IPS DF 6.9 (cell line): ENCODE measurements at regions not wholly inside any gene's neighbourhood (a gene's known extent, or its start where the extent isn't known, plus 50 kb on each side); places are given as distances from the start of the nearest gene placed in this dataset.
"Not testable (repeated sequence)": the region's sequence is repeated elsewhere in the genome, so short reads cannot be mapped to it uniquely, and the experiment has no call there.

Source experiments
- DNase-seq: peaks from one replicate; pipeline ENCODE4 v3.0.0-alpha.2; 2013; ENCODE audit warnings: low read depth, low spot score
- H3K27ac ChIP-seq: one replicate; pipeline ENCODE4 v1.5.1; 2013; ENCODE audit warnings: low read length, control low read depth
- H3K27me3 ChIP-seq: 2 replicates; pipeline ENCODE4 v1.6.1; 2013; ENCODE audit warnings: mild to moderate bottlenecking, low read length; ENCODE audit not compliant: control insufficient read depth, insufficient read depth
- H3K36me3 ChIP-seq: 2 replicates; pipeline ENCODE4 v1.6.1; 2013; ENCODE audit warnings: low read length; ENCODE audit not compliant: control insufficient read depth, insufficient read depth
- H3K4me1 ChIP-seq: 2 replicates; pipeline ENCODE4 v1.6.1; 2013; ENCODE audit warnings: low read length; ENCODE audit not compliant: control insufficient read depth, insufficient read depth
- H3K4me3 ChIP-seq: 2 replicates; pipeline ENCODE4 v1.5.1; 2013; ENCODE audit warnings: mild to moderate bottlenecking, low read length
- H3K9me3 ChIP-seq: 2 replicates; pipeline ENCODE4 v1.6.1; 2013; ENCODE audit warnings: low read length, inconsistent platforms; ENCODE audit not compliant: control insufficient read depth, insufficient read depth
- WGBS: extraction: QIAGEN DNeasy Blood & Tissue Kit; methylation state at CpG from one replicate; pipeline ENCODE4 v1.1.7; 2013; ENCODE audit warnings: mixed read lengths, missing lambda C conversion rate; ENCODE audit not compliant: insufficient read length, insufficient coverage; 5-methylcytosine and 5-hydroxymethylcytosine counted together

DNA sequence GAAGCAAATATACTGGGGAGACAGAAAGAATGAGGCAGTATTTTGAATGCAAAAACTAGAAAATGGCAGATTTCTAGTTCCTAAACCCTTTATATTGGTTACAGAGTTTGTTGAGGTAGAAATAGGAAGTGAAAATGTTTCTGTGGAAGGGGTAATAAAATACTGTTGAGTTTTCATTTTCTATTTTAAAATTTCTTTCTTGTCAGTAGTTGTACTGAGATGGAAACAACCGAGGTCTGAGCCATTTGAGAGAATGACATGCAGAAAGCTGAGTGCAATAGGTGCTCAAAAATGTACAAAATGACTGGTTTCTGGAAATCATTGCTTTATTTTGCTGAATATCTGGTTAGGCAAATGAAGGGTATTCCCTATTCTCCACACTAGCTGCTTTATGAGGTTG lies 361.4 kb downstream of the CHL1 start:
- no peak for DNase-seq
- no peak overlapping the region for H3K27ac ChIP-seq
- WGBS, result no CpG with 5 or more reads among the region's 1 CpG
- no peak overlapping the region for H3K4me3 ChIP-seq
- H3K36me3 ChIP-seq, result no peaks in the 10 kb centered on the region
- peaks cover 15% of the 10 kb centered on the region for H3K9me3 ChIP-seq
- H3K27me3 ChIP-seq, result no peaks in the 10 kb centered on the region
- no peaks in the 10 kb centered on the region for H3K4me1 ChIP-seq

DNA sequence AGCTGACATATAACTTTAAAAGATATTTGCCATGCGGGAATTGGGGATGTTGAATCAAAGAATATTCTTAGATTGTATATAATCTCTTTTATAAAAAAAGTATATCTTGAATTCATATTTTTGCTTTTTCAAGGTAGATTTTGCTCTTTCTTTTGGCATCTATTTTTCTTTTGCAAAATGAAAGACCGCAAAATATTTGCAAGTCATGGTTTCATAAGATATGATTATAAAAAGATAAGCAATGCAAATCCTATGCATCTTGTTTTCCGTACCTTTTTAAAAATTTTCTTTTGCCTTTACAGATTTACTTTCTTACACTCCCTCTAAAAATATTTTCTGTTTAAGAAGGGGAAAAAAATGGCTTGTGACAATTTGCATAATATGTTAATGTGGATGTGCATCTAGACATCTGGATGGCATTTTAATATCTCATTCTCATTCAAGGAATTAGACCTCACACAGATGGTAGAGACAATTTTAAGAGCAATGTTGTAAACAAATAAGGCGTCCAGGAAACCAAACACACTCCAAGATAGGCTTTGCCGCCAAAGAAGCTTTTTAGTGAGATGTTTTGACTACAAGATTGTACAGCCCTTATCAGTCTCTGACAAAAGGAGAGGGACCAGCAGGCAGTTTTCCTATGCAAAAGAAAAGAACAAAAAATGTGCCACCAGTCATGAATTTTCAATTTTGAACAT lies 371.1 kb downstream of the CHL1 start:
- no peak overlapping the region for H3K27ac ChIP-seq
- H3K9me3 ChIP-seq, result peaks cover 1% of the 10 kb centered on the region
- no peak overlapping the region for H3K4me3 ChIP-seq
- no peaks in the 10 kb centered on the region for H3K27me3 ChIP-seq
- H3K4me1 ChIP-seq, result no peaks in the 10 kb centered on the region
- no CpG with 5 or more reads among the region's 5 CpGs for WGBS
- H3K36me3 ChIP-seq, result no peaks in the 10 kb centered on the region
- DNase-seq, result no peak

DNA sequence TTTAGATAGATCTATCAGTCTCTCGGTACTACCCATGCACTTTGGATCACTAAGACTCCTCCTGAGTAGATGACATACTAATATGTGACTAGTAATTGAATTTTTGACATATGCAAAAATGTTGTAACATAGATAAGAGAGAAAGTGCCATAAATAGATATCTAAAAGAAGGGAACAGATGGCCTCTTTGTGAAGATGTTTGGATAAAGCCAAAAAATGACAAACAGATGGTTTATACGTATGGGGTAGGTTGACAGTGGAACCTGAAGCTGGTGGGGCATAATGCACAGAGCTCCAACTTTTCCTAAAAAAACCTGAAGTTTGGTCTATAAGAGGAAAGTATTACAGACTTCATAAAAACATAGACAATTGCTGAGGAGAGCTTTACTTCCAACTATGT lies 383.0 kb downstream of the CHL1 start:
- not testable (repeated sequence) for H3K4me3 ChIP-seq, H3K27ac ChIP-seq, H3K36me3 ChIP-seq, H3K9me3 ChIP-seq, DNase-seq, H3K4me1 ChIP-seq, H3K27me3 ChIP-seq
- no CpG with 5 or more reads among the region's 2 CpGs for WGBS

DNA sequence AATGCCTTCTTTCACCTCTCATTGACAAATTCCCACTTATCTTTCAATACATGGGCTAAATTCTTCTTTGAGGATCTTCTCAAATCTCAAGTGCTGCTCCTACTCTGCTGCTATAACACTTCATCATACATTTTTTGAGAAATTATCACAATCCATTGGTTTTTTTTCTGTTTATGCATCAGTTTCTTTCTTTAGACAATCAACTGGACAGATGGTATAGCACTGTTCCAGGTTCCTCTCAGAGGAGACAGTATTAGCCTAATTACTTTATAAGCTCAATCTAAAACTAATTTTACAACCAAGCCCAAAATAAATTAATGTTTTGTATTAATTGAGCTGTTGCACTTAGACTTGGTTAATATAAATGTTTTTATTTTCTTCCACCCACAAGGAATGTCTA lies 392.5 kb downstream of the CHL1 start:
- DNase-seq, H3K4me1 ChIP-seq, H3K27me3 ChIP-seq, H3K9me3 ChIP-seq, H3K4me3 ChIP-seq, H3K27ac ChIP-seq, H3K36me3 ChIP-seq: not testable (repeated sequence)

DNA sequence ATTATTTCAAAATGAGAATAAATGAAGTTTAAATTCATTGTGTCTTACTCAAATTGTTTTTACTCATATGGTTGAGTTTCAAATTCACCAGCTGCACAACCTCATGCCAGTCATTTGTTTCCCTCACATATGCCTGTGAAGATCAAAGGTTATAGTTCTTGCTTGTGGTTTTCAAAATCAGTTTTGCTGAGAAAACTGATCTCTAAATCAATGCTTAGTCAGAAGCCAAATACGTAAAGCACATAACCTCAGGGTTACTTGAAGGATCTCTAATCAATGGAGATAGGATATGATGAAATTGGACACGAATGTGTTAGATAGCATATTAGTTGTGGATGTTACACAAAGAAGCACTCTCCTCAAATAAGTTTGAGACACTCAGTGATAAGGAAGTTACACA lies 400.7 kb downstream of the CHL1 start:
- not testable (repeated sequence) for H3K4me1 ChIP-seq, H3K36me3 ChIP-seq, DNase-seq, H3K4me3 ChIP-seq, H3K9me3 ChIP-seq, H3K27ac ChIP-seq, H3K27me3 ChIP-seq
- WGBS, result no CpG with 5 or more reads among the region's 2 CpGs

DNA sequence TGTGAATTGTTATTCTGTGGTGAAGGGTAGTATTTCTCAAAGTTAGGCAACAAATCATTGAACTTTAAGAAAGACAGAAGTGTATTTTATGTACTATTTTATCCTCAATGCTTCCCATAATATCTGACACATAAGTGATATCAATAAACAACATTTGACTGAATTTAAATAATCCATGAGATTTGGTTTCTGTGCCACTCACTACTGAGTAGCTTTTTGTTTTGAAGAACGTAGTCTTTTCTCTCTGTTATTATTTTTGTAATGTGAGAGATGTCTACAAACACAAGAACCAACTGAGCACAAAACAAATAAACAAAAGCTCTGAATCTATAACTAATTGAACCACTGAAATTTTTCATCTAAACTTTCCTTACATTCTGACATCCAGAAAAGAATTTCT lies 401.2 kb downstream of the CHL1 start:
- not testable (repeated sequence) for H3K36me3 ChIP-seq, DNase-seq
- no CpG with 5 or more reads among the region's 1 CpG for WGBS

DNA sequence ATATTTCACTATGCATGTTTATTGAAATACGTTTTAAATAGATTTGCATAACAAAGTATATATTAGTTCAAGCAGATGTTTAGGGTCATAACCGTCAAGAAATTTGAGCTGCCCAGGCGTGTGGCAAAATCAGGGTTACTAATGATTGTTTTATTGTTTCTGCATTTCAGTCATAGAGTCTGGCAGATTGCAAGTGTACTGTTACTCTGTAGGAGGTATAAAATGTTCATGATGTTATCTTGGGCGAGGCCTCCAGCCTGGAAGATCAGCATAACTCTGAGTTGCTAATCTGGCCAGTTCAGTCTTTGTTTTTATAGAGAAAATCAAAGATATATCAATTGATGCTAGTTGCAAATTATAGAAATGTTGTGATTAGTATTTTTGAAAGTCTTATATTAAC lies 410.9 kb downstream of the CHL1 start:
- H3K27me3 ChIP-seq, H3K4me1 ChIP-seq, H3K36me3 ChIP-seq, H3K9me3 ChIP-seq, H3K4me3 ChIP-seq, H3K27ac ChIP-seq, DNase-seq: not testable (repeated sequence)
- WGBS, result no CpG with 5 or more reads among the region's 4 CpGs

More for the DNA sequence above, 401.2 kb downstream of the CHL1 start:
- H3K4me3 ChIP-seq, H3K4me1 ChIP-seq, H3K9me3 ChIP-seq, H3K27ac ChIP-seq, H3K27me3 ChIP-seq: not testable (repeated sequence)

DNA sequence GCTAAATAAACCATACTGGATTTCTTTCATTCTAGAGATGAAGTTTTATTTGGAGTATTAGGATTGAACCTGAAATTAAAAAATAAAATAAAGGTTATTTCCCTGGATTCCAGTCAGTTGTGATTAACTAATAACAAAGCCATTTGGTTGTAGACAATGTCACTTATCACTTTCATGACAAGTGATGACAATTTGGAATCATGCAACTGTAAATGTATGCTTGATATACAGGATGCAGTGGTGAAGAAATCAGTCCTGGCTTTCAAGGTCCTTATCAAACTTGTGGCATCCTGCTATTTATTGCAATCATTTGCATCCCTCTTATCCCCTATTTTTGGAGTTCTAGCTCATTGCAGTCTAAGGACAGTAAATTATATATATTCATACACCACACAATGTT lies 425.2 kb downstream of the CHL1 start:
- Histone ChIP-seq H3K27ac (no peak overlapping the region), H3K36me3 (no peaks in the 10 kb centered on the region), H3K4me3 (no peak overlapping the region), H3K4me1 (no peaks in the 10 kb centered on the region), H3K27me3 (no peaks in the 10 kb centered on the region), H3K9me3 (peaks cover 3% of the 10 kb centered on the region)
- no peak for DNase-seq

DNA sequence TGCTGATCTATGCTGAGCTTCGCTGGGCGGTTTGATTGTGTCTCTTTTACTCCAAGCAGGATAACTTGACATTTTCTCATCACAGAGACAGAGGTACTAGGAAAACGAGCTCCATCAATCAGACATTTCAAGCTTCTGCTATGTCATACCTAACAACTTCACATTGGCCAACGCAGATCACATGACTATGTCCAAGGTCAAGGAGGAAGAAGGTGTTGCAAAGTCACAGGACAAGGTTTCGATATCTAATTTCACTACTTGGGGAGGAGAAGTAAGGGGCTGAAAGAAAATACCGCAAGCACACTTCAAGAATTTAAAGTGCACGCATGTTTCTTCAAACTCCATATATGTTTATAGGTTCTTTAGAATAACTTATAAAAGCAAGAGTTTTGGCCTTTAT lies 425.8 kb downstream of the CHL1 start:
- no peaks in the 10 kb centered on the region for H3K4me1 ChIP-seq
- H3K27ac ChIP-seq, result no peak overlapping the region
- peaks cover 3% of the 10 kb centered on the region for H3K9me3 ChIP-seq
- no peak overlapping the region for H3K4me3 ChIP-seq
- no peaks in the 10 kb centered on the region for H3K27me3 ChIP-seq
- no CpG with 5 or more reads among the region's 7 CpGs for WGBS
- H3K36me3 ChIP-seq, result no peaks in the 10 kb centered on the region
- no peak for DNase-seq

DNA sequence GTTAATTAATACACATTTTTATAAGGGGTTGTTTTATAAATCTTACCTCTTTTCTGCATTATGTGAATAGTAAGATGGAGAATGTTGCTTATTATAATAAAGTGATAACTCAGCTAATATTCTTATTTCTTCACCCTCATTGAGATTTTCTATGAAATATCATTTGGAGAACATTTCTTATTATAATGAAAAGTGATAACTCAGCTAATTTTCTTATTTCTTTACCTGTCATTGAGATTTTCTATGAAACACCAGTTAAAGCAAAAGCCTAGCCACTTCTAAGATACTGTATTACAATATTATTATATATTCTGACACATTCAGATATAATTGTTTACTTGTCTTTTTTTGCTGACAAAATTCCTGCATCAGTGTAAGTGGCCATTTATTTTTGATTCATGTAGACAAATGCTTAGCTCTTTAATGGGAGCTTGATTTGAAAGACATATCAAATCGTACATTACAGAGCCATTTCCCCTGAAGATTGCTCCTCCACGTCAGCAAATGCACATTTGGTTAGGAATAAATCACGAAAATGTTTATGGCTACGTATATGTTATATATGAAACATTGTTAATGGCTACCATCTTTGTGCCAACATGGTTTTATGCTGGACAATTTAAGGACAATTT lies 427.5 kb downstream of the CHL1 start:
- Histone ChIP-seq H3K27me3 (no peaks in the 10 kb centered on the region), H3K4me1 (no peaks in the 10 kb centered on the region), H3K9me3 (peaks cover 8% of the 10 kb centered on the region), H3K27ac (no peak overlapping the region), H3K36me3 (no peaks in the 10 kb centered on the region), H3K4me3 (no peak overlapping the region)
- WGBS, result no CpG with 5 or more reads among the region's 4 CpGs
- no peak for DNase-seq

DNA sequence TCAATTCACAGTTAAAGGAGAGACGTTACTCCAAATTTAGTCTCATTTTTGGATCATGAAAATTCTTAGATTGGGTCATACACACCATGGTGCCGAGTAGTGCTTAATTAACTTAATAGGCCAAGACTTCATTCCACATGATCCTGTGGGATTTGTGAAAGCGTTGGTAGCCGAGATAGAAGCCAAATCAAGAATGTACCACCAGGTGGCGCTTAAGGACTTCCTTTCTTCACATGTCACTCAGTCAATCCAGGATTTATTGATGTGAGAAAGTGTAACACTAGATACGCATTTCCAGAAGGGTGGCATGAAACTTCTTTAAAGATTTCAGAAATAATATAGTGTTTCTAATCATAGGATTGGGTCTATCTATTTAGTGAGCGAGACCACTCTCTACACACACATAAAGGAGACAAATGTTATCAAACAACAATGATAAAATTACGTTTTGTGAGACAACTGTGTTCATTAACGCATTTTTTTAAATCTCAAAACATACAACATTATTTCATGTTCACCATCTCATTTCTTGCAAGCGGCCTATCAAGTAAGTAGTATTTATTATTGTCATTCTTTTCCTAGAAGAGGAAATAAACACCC lies 436.1 kb downstream of the CHL1 start:
- WGBS, result 100% methylated on average over 1 of the region's 10 CpGs
- Histone ChIP-seq H3K27ac (no peak overlapping the region), H3K27me3 (no peaks in the 10 kb centered on the region), H3K36me3 (no peaks in the 10 kb centered on the region), H3K4me1 (no peaks in the 10 kb centered on the region), H3K9me3 (peaks cover 7% of the 10 kb centered on the region), H3K4me3 (no peak overlapping the region)
- DNase-seq, result peak; percentile 35
